RWPE1 (cell line): ENCODE measurements at regions not wholly inside any gene's neighbourhood (a gene's known extent, or its start where the extent isn't known, plus 50 kb on each side); places are given as distances from the start of the nearest gene placed in this dataset.

Experiments used
- CTCF ChIA-PET: fragments of 350-600 bp; sonication (Branson Sonifier 250); formaldehyde crosslinking; extraction: SDS; loops from one replicate; lab custom pipeline; 2021; lab: Yijun Ruan, JAX
- POLR2A ChIA-PET: fragments of 400-600 bp; formaldehyde crosslinking; extraction: SDS; loops from one replicate; lab custom pipeline; 2020; ENCODE audit warnings: antibody characterized with exemption; ENCODE audit not compliant: low non-redundant PET; lab: Yijun Ruan, JAX
- DNase-seq: peaks from one replicate; pipeline ENCODE4 v3.0.0; 2012; ENCODE audit warnings: low spot score
- H3K27ac ChIP-seq: fragments of 450-650 bp; 2 replicates; pipeline ENCODE4 v1.5.1; 2017
- CTCF ChIP-seq: fragments of 450-650 bp; conservative IDR thresholded peaks from 2 replicates; pipeline ENCODE4 v1.5.1; 2017; ENCODE audit warnings: low read depth, mild to moderate bottlenecking

- no peak overlapping the region for H3K27ac ChIP-seq
- TF ChIP-seq CTCF = no peak
- DNase-seq = no peak
- ChIA-PET CTCF (interaction anchor here (0.6 kb wide), 2 partner anchors 691 to 1794 kb away, joined by 3 to 4 read pairs; no protein-coding TSS in a partner anchor), POLR2A (no interaction called here)
Observed at GRCh38 chr6:139909992-139910391, 535.5 kb upstream of the CITED2 start.

- ChIA-PET POLR2A (no interaction called here), CTCF (interaction anchor here (0.7 kb wide), 1 partner anchor 52 kb away, joined by 3 read pairs; no protein-coding TSS in a partner anchor)
- no peak for DNase-seq
- no peak for TF ChIP-seq CTCF
- H3K27ac ChIP-seq = no peak overlapping the region
Observed at GRCh38 chr6:139905404-139906052, 531.1 kb upstream of the CITED2 start.

GRCh38 chr6:139904568-139904967 lies 530.1 kb upstream of the CITED2 start:
- ChIA-PET CTCF (no interaction called here), POLR2A (no interaction called here)
- no peak for TF ChIP-seq CTCF
- no peak overlapping the region for H3K27ac ChIP-seq
- DNase-seq = no peak

GRCh38 chr6:139904158-139904533 lies 529.7 kb upstream of the CITED2 start:
- TF ChIP-seq CTCF = no peak
- no peak overlapping the region for H3K27ac ChIP-seq
- ChIA-PET POLR2A (no interaction called here), CTCF (interaction anchor here (0.6 to 0.7 kb wide), 2 partner anchors 8 to 316 kb away, joined by 3 read pairs; no protein-coding TSS in a partner anchor)
- DNase-seq = no peak

- TF ChIP-seq CTCF = no peak
- ChIA-PET POLR2A (no interaction called here), CTCF (interaction anchor here (0.6 to 0.7 kb wide), 2 partner anchors 8 to 316 kb away, joined by 3 read pairs; no protein-coding TSS in a partner anchor)
- no peak overlapping the region for H3K27ac ChIP-seq
- no peak for DNase-seq
Observed at GRCh38 chr6:139903411-139904157, 529.1 kb upstream of the CITED2 start.

GRCh38 chr6:139895205-139895793 lies 520.9 kb upstream of the CITED2 start:
- TF ChIP-seq CTCF = no peak
- CTCF ChIA-PET = interaction anchor here (0.7 kb wide), 1 partner anchor 1026 kb away, joined by 3 read pairs; no protein-coding TSS in a partner anchor
- no peak for DNase-seq
- POLR2A ChIA-PET = no interaction called here
- H3K27ac ChIP-seq = no peak overlapping the region
